GM12878 (cell line): ENCODE measurements at regions not wholly inside any gene's neighbourhood (a gene's known extent, or its start where the extent isn't known, plus 50 kb on each side); places are given as distances from the start of the nearest gene placed in this dataset.
A peak's percentile ranks its signal among the peaks of the same experiment; 100 is the strongest.

Source experiments
- ATAC-seq: fragments of 200-7000 bp; cut with Tn5 transposase; 3 replicates; pipeline ENCODE4 v1.9.1; 2020; ENCODE audit warnings: mild to moderate bottlenecking, moderate library complexity
- BruUV-seq: library from RNA; stranded (reverse); fragments of 400-500 nt; replicated peaks from 2 replicates; lab custom pipeline; 2021; lab: Mats Ljungman, UMichigan
- CTCF ChIA-PET: fragments of 300-600 bp; sonication (Branson Sonifier 250); formaldehyde crosslinking; extraction: SDS; loops from one replicate; lab custom pipeline; 2021; ENCODE audit warnings: inconsistent platforms; lab: Yijun Ruan, JAX
- POLR2A ChIA-PET: fragments of 350-600 bp; formaldehyde crosslinking; extraction: SDS; loops from one replicate; lab custom pipeline; 2021; ENCODE audit warnings: inconsistent platforms; lab: Charles Lee
- RAD21 ChIA-PET: fragments of 300-600 bp; sonication (Branson Sonifier 250); formaldehyde crosslinking; loops from one replicate; lab custom pipeline; 2023; ENCODE audit warnings: antibody characterized with exemption; ENCODE audit not compliant: unreplicated experiment; lab: Charles Lee
- SMC1A ChIA-PET: fragments of 300-600 bp; sonication (Branson Sonifier 250); formaldehyde crosslinking; loops from one replicate; lab custom pipeline; 2023; ENCODE audit not compliant: unreplicated experiment, uncharacterized antibody; lab: Charles Lee
- DNase-seq: peaks from one replicate; pipeline ENCODE4 v3.0.0-alpha.2; 2011; ENCODE audit warnings: low read depth, low spot score
- FAIRE-seq: peaks from 3 replicates; lab custom pipeline; 2011; peaks lifted over from hg19 to GRCh38; lab: Jason Lieb, UNC
- H2AFZ ChIP-seq: 2 replicates; pipeline ENCODE4 v1.6.0; 2011; ENCODE audit warnings: low read depth, low read length, control low read depth; ENCODE audit not compliant: control insufficient read depth
- H3K27ac ChIP-seq: 2 replicates; pipeline ENCODE4 v1.5.1; 2011; ENCODE audit warnings: control low read depth; ENCODE audit not compliant: control insufficient read depth, insufficient read depth
- H3K27me3 ChIP-seq, 2 experiments: replicated peaks in 1 of 2; 2 replicates each; pipeline versions ENCODE4 v1.6.0 to v1.6.1; 2011; ENCODE audit warnings: low read length in 1 of 2; ENCODE audit not compliant: control insufficient read depth in 2 of 2, insufficient read depth in 2 of 2
- H3K36me3 ChIP-seq, 2 experiments: 2 replicates each; pipeline ENCODE4 v1.5.1; 2011; ENCODE audit warnings: low read length in 1 of 2; ENCODE audit not compliant: control insufficient read depth in 2 of 2, insufficient read depth in 2 of 2
- H3K4me1 ChIP-seq: 2 replicates; pipeline ENCODE4 v1.6.1; 2011; ENCODE audit warnings: mild to moderate bottlenecking, low read length, moderate library complexity, mixed read lengths; ENCODE audit not compliant: control insufficient read depth, insufficient read depth
- H3K4me2 ChIP-seq: 2 replicates; pipeline ENCODE4 v1.6.0; 2011; ENCODE audit warnings: control low read depth; ENCODE audit not compliant: control insufficient read depth, insufficient read depth
- H3K4me3 ChIP-seq: fragments of 200-600 bp; sonication (generic); 2 replicates; pipeline ENCODE4 v1.5.1; 2016
- H3K79me2 ChIP-seq: 2 replicates; pipeline ENCODE4 v1.6.0; 2011; ENCODE audit warnings: low read length; ENCODE audit not compliant: control insufficient read depth, insufficient read depth
- H3K9ac ChIP-seq: 2 replicates; pipeline ENCODE4 v1.8.0; 2011; ENCODE audit warnings: low read length, control low read depth, mixed read lengths; ENCODE audit not compliant: control insufficient read depth, insufficient read depth
- H3K9me3 ChIP-seq: replicated peaks from 3 replicates; pipeline ENCODE4 v1.5.1; 2011; ENCODE audit warnings: mild to moderate bottlenecking, low read length; ENCODE audit not compliant: control insufficient read depth, insufficient read depth
- H4K20me1 ChIP-seq: 2 replicates; pipeline ENCODE4 v1.6.0; 2011; ENCODE audit not compliant: control insufficient read depth, insufficient read depth
- BACH1 ChIP-seq: fragments of 450-650 bp; IDR thresholded peaks from 2 replicates; pipeline ENCODE4 v1.6.1; 2017; ENCODE audit warnings: mild to moderate bottlenecking, borderline replicate concordance
- CREB1 ChIP-seq: IDR thresholded peaks from 2 replicates; pipeline ENCODE4 v1.6.1; 2012; ENCODE audit warnings: low read depth, mild to moderate bottlenecking, inconsistent platforms
- IKZF1 ChIP-seq: fragments of 450-650 bp; conservative IDR thresholded peaks from 2 replicates; pipeline ENCODE4 v1.6.1; 2017; ENCODE audit warnings: antibody characterized with exemption, mild to moderate bottlenecking
- IRF4 ChIP-seq: IDR thresholded peaks from 2 replicates; pipeline ENCODE4 v1.6.1; 2011; ENCODE audit warnings: low read depth, low read length
- MXI1 ChIP-seq: fragments of 150-350 bp; IDR thresholded peaks from 2 replicates; pipeline ENCODE4 v1.6.1; 2011; ENCODE audit warnings: low read depth, mild to moderate bottlenecking, inconsistent platforms, low read length, improper control_type of control experiment
- RCOR1 ChIP-seq: conservative IDR thresholded peaks from 2 replicates; pipeline ENCODE4 v1.6.1; 2012; ENCODE audit warnings: low read depth, low read length, improper control_type of control experiment
- SMAD5 ChIP-seq: IDR thresholded peaks from 2 replicates; pipeline ENCODE4 v1.6.1; 2016; ENCODE audit warnings: antibody characterized with exemption, low read depth
- SPI1 ChIP-seq: IDR thresholded peaks from 2 replicates; pipeline ENCODE4 v1.6.1; 2011; ENCODE audit warnings: low read depth, mild to moderate bottlenecking, low read length, moderate library complexity, borderline replicate concordance; ENCODE audit not compliant: insufficient read depth
- ZNF24 ChIP-seq: fragments of 450-650 bp; IDR thresholded peaks from 2 replicates; pipeline ENCODE4 v1.6.1; 2017; ENCODE audit warnings: antibody characterized with exemption, mild to moderate bottlenecking
- WGBS: methylation state at CpG from one replicate; pipeline ENCODE4 v1.1.6; 2016; ENCODE audit warnings: low lambda C conversion rate; ENCODE audit not compliant: insufficient replicate concordance, insufficient coverage; ENCODE audit errors: missing lambda C conversion rate; 5-methylcytosine and 5-hydroxymethylcytosine counted together
- in situ Hi-C: fragments of 300-500 bp; cut with MboI; formaldehyde crosslinking; loops from 9 replicates; pipeline ENCODE4 v1.14.3; 2018; ENCODE audit warnings: mixed read lengths
- intact Hi-C: fragments of 100-400 bp; cut with micrococcal nuclease; formaldehyde crosslinking; loops from one replicate; pipeline ENCODE4 v1.14.2; 2022; ENCODE audit not compliant: unreplicated experiment
- TF ChIP-seq, protein P1 (sequence below): IDR thresholded peaks from 2 replicates; pipeline ENCODE4 v1.6.1; 2011; ENCODE audit warnings: mild to moderate bottlenecking, low read depth, low read length, moderate library complexity; ENCODE audit not compliant: insufficient replicate concordance
- TF ChIP-seq, protein P2 (sequence below): fragments of 450-650 bp; IDR thresholded peaks from 2 replicates; pipeline ENCODE4 v1.6.1; 2016; ENCODE audit warnings: mild to moderate bottlenecking, moderate library complexity, borderline replicate concordance

- ChIA-PET CTCF (no interaction called here), POLR2A (no interaction called here), RAD21 (no interaction called here), SMC1A (interaction anchor here (1.3 kb wide), 1 partner anchor 8 kb away, joined by 3 read pairs; no protein-coding TSS in a partner anchor)
- no peaks in the 10 kb centered on the region for H3K36me3 ChIP-seq
- H3K4me3 ChIP-seq, result no peak overlapping the region
- ATAC-seq (no peak), DNase-seq (no peak), FAIRE-seq (no peak)
- H3K27ac ChIP-seq, result no peak overlapping the region
- TF ChIP-seq RCOR1, result no peak
- no peak for TF ChIP-seq BACH1
- TF ChIP-seq CREB1, result no peak
- TF ChIP-seq SPI1, result no peak
- no peak for TF ChIP-seq IRF4
- no peak for TF ChIP-seq MXI1
- no peak for TF ChIP-seq ZNF24
- no peaks in the 10 kb centered on the region for H3K79me2 ChIP-seq
- no peaks in the 10 kb centered on the region for H4K20me1 ChIP-seq
- no peak overlapping the region for H3K9ac ChIP-seq
- in situ Hi-C loops, result no loop called here
- H3K4me1 ChIP-seq, result no peaks in the 10 kb centered on the region
- 27% methylated on average over 8 of the region's 8 CpGs for WGBS
- intact Hi-C loops, result no loop called here
- no TSS peak for BruUV-seq
- H2AFZ ChIP-seq, result no peak overlapping the region
- H3K27me3 ChIP-seq, result no peaks in the 10 kb centered on the region; a peak in 1 of 4 replicates
- no peak overlapping the region for H3K4me2 ChIP-seq
- no peaks in the 10 kb centered on the region for H3K9me3 ChIP-seq
These were observed 121.9 kb upstream of the TMC3 start for GRCh38 chr15:81495780-81496467.

DNA sequence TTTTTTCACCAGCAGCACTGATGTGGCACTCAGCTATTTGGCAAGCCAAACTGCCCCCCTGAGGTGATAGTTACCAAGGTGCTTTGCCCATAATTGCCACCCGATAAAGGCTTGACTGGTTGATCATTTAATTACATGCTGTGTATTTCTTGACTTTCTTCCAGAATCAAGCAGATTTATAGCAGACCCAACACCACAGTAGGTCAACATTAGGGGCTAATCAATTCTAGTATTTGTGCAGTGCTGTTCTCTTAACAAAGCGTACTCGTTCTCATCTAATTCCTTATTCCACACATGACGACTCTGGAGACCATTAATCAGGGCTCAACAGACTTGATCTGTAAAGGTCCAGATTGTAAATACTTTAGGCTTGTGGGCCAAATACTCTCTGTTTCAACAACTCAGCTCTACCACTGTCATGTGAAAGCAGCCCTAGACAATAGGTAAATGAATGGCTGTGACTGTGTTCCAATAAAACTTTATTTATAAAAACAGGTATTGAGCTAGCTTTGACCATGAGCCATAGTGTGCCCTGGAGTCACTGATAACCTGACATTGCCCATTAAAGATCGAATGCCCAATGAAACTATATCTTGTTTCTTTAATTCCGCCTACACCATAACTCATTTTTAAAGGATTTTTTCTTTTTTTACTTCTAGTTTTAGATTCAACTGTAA is 119.1 kb upstream of the TMC3 start:
- in situ Hi-C loops, result no loop called here
- CTCF ChIA-PET, result interaction anchor here (0.8 kb wide), 1 partner anchor 227 kb away, joined by 4 read pairs; no protein-coding TSS in a partner anchor
- SMC1A ChIA-PET, result no interaction called here
- WGBS, result 45% methylated on average over 6 of the region's 6 CpGs
- Histone ChIP-seq H3K27me3 (no peaks in the 10 kb centered on the region; a peak in 1 of 4 replicates), H3K9me3 (no peaks in the 10 kb centered on the region), H3K4me2 (no peak overlapping the region), H2AFZ (no peak overlapping the region), H4K20me1 (no peaks in the 10 kb centered on the region), H3K4me1 (no peaks in the 10 kb centered on the region)
- intact Hi-C loops, result no loop called here
- TF ChIP-seq, protein P1, sequence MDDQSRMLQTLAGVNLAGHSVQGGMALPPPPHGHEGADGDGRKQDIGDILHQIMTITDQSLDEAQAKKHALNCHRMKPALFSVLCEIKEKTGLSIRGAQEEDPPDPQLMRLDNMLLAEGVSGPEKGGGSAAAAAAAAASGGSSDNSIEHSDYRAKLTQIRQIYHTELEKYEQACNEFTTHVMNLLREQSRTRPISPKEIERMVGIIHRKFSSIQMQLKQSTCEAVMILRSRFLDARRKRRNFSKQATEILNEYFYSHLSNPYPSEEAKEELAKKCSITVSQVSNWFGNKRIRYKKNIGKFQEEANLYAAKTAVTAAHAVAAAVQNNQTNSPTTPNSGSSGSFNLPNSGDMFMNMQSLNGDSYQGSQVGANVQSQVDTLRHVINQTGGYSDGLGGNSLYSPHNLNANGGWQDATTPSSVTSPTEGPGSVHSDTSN, result no peak
- TF ChIP-seq, protein P2, sequence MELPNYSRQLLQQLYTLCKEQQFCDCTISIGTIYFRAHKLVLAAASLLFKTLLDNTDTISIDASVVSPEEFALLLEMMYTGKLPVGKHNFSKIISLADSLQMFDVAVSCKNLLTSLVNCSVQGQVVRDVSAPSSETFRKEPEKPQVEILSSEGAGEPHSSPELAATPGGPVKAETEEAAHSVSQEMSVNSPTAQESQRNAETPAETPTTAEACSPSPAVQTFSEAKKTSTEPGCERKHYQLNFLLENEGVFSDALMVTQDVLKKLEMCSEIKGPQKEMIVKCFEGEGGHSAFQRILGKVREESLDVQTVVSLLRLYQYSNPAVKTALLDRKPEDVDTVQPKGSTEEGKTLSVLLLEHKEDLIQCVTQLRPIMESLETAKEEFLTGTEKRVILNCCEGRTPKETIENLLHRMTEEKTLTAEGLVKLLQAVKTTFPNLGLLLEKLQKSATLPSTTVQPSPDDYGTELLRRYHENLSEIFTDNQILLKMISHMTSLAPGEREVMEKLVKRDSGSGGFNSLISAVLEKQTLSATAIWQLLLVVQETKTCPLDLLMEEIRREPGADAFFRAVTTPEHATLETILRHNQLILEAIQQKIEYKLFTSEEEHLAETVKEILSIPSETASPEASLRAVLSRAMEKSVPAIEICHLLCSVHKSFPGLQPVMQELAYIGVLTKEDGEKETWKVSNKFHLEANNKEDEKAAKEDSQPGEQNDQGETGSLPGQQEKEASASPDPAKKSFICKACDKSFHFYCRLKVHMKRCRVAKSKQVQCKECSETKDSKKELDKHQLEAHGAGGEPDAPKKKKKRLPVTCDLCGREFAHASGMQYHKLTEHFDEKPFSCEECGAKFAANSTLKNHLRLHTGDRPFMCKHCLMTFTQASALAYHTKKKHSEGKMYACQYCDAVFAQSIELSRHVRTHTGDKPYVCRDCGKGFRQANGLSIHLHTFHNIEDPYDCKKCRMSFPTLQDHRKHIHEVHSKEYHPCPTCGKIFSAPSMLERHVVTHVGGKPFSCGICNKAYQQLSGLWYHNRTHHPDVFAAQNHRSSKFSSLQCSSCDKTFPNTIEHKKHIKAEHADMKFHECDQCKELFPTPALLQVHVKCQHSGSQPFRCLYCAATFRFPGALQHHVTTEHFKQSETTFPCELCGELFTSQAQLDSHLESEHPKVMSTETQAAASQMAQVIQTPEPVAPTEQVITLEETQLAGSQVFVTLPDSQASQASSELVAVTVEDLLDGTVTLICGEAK, result peak; percentile 32; the same call in 1 of the 2 replicates
- TF ChIP-seq IKZF1 (no peak), SMAD5 (no peak)
- TF ChIP-seq, all 136 proteins: peak for 1
- DNase-seq, result no peak
- Histone ChIP-seq H3K79me2 (no peaks in the 10 kb centered on the region), H3K36me3 (no peaks in the 10 kb centered on the region), H3K9ac (no peak overlapping the region), H3K4me3 (no peak overlapping the region), H3K27ac (no peak overlapping the region)
- POLR2A ChIA-PET, result no interaction called here
- RAD21 ChIA-PET, result no interaction called here
- no TSS peak for BruUV-seq
- no peak for FAIRE-seq
- no peak for ATAC-seq
